ENCODE measurements at regions not wholly inside any gene's neighbourhood (a gene's known extent, or its start where the extent isn't known, plus 50 kb on each side); places are given as distances from the start of the nearest gene placed in this dataset.
A peak's percentile ranks its signal among the peaks of the same experiment; 100 is the strongest.

- H3K36me3 ChIP-seq (ENCODE audit: control insufficient read depth, insufficient read depth, low read length): no peaks in the 10 kb centered on the region
- no peaks in the 10 kb centered on the region for H3K4me1 ChIP-seq (ENCODE audit: control insufficient read depth, insufficient read depth, low read length)
- DNase-seq: no peak
- H3K9me3 ChIP-seq (replicated peaks; ENCODE audit: control insufficient read depth, low read depth, low read length): no peaks in the 10 kb centered on the region
- no peaks in the 10 kb centered on the region for H3K27me3 ChIP-seq (ENCODE audit: control insufficient read depth, insufficient read depth, low read length)
- no peak overlapping the region for H3K4me3 ChIP-seq (ENCODE audit: low read length)
- no peak overlapping the region for H3K27ac ChIP-seq (ENCODE audit: low read length)
Measured at GRCh38 chr1:73627723-73628122, 570.3 kb downstream of the LRRIQ3 start.

- no peak overlapping the region for H3K27ac ChIP-seq (ENCODE audit: low read length)
- WGBS (ENCODE audit: insufficient coverage): no CpG with 5 or more reads among the region's 1 CpG
- no peaks in the 10 kb centered on the region for H3K4me1 ChIP-seq (ENCODE audit: control insufficient read depth, insufficient read depth, low read length)
- H3K27me3 ChIP-seq (ENCODE audit: control insufficient read depth, insufficient read depth, low read length): no peaks in the 10 kb centered on the region
- H3K9me3 ChIP-seq (replicated peaks; ENCODE audit: control insufficient read depth, low read depth, low read length): no peaks in the 10 kb centered on the region
- no peak for DNase-seq
- H3K4me3 ChIP-seq (ENCODE audit: low read length): no peak overlapping the region
- no peaks in the 10 kb centered on the region for H3K36me3 ChIP-seq (ENCODE audit: control insufficient read depth, insufficient read depth, low read length)
Measured at GRCh38 chr1:73626326-73626725, 571.6 kb downstream of the LRRIQ3 start.

DNA sequence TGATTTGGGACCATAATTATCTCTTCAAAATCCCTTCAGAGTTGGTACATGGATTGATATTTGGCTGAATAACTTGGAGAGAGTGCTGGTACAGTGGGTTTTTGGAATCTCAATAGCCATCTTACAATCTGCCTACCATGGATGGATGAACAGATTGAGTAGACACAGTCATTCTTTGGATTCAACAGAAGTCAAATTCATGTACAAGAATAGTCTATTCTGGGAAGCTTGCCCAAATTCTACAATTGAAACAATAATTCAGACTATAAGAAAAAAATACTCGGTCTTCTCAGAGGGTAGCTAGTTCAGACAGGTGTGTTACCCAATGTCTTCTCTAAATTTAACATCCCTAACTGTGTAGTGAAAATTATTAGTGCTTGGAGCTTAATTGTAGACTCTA is 574.0 kb downstream of the LRRIQ3 start:
- no peaks in the 10 kb centered on the region for H3K4me1 ChIP-seq (ENCODE audit: control insufficient read depth, insufficient read depth, low read length)
- no peak overlapping the region for H3K4me3 ChIP-seq (ENCODE audit: low read length)
- no peak overlapping the region for H3K27ac ChIP-seq (ENCODE audit: low read length)
- no peak for DNase-seq
- H3K36me3 ChIP-seq (ENCODE audit: control insufficient read depth, insufficient read depth, low read length): no peaks in the 10 kb centered on the region
- no CpG with 5 or more reads among the region's 1 CpG for WGBS (ENCODE audit: insufficient coverage)
- no peaks in the 10 kb centered on the region for H3K27me3 ChIP-seq (ENCODE audit: control insufficient read depth, insufficient read depth, low read length)
- H3K9me3 ChIP-seq (replicated peaks; ENCODE audit: control insufficient read depth, low read depth, low read length): no peaks in the 10 kb centered on the region

DNA sequence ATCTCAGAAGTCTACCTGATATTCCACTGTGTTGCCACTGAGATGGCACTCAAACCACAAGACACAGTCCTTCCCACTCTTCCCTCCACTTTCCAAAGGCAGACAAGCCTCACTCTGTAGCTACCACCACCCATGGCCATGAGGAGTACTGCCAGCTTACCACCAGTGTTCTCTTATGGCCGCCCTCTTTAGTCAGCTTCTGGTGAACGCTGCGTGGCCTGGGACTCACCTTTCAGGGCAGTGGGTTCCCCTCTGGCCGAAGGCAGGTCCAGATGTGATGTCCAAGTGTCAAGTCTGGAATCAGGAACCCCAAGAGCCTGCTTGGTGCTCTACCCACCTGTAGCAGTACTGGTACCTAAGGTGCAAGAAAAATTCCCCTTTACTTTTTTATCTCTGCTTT is 580.8 kb downstream of the LRRIQ3 start:
- 79% methylated on average over 4 of the region's 4 CpGs for WGBS (ENCODE audit: insufficient coverage)
- no peaks in the 10 kb centered on the region for H3K27me3 ChIP-seq (ENCODE audit: control insufficient read depth, insufficient read depth, low read length)
- no peaks in the 10 kb centered on the region for H3K9me3 ChIP-seq (replicated peaks; ENCODE audit: control insufficient read depth, low read depth, low read length)
- no peak for DNase-seq
- H3K4me3 ChIP-seq (ENCODE audit: low read length): no peak overlapping the region
- no peaks in the 10 kb centered on the region for H3K4me1 ChIP-seq (ENCODE audit: control insufficient read depth, insufficient read depth, low read length)
- no peaks in the 10 kb centered on the region for H3K36me3 ChIP-seq (ENCODE audit: control insufficient read depth, insufficient read depth, low read length)
- H3K27ac ChIP-seq (ENCODE audit: low read length): no peak overlapping the region

DNA sequence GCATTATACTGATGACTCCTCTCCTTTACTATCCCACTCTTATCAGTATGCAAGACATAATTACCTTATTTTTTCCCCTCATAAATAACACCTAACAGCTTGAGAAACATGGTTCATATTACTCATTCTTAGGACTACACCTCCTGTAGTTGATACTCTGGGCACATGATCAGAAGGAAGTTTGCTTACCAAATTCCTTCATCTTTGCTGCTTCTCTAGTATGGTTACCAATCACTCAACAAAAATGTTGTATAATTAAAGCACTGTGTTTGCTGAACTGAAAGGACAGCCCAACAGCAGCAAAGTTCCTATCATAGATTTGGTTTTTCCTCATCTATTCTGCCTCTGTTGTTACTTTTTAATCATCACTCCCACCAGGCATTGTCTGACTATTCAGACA is 586.3 kb downstream of the LRRIQ3 start:
- no peaks in the 10 kb centered on the region for H3K9me3 ChIP-seq (replicated peaks; ENCODE audit: control insufficient read depth, low read depth, low read length)
- H3K27ac ChIP-seq (ENCODE audit: low read length): no peak overlapping the region
- H3K4me1 ChIP-seq (ENCODE audit: control insufficient read depth, insufficient read depth, low read length): no peaks in the 10 kb centered on the region
- H3K27me3 ChIP-seq (ENCODE audit: control insufficient read depth, insufficient read depth, low read length): no peaks in the 10 kb centered on the region
- DNase-seq: no peak
- no peaks in the 10 kb centered on the region for H3K36me3 ChIP-seq (ENCODE audit: control insufficient read depth, insufficient read depth, low read length)
- no peak overlapping the region for H3K4me3 ChIP-seq (ENCODE audit: low read length)

GRCh38 chr1:73604739-73605138 is 593.2 kb downstream of the LRRIQ3 start:
- peak; percentile 17 for DNase-seq
- Histone ChIP-seq H3K4me3 (ENCODE audit: low read length) (no peak overlapping the region), H3K36me3 (ENCODE audit: control insufficient read depth, insufficient read depth, low read length) (no peaks in the 10 kb centered on the region), H3K9me3 (replicated peaks; ENCODE audit: control insufficient read depth, low read depth, low read length) (no peaks in the 10 kb centered on the region), H3K27ac (ENCODE audit: low read length) (no peak overlapping the region), H3K4me1 (ENCODE audit: control insufficient read depth, insufficient read depth, low read length) (no peaks in the 10 kb centered on the region), H3K27me3 (ENCODE audit: control insufficient read depth, insufficient read depth, low read length) (no peaks in the 10 kb centered on the region)
- WGBS (ENCODE audit: insufficient coverage): no CpG with 5 or more reads among the region's 2 CpGs

DNA sequence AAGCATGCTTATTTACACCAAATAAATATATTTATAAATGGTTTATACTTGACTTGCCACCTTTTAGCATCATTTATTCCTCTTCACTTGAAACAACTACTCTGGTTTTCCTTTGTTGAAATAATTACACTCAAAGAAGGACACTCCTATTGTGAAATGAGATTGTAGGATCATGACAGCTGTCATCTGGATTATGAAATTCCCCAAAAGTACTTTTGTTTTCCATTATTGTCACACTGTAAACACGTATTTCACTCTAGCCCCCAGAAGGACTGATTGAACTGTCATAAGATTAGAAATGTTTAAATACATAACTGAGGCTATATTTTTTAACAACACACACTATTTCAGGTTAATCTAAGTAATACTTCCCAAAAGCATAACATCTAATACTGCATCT is 593.8 kb downstream of the LRRIQ3 start:
- Histone ChIP-seq H3K36me3 (ENCODE audit: control insufficient read depth, insufficient read depth, low read length) (no peaks in the 10 kb centered on the region), H3K9me3 (replicated peaks; ENCODE audit: control insufficient read depth, low read depth, low read length) (no peaks in the 10 kb centered on the region), H3K27ac (ENCODE audit: low read length) (no peak overlapping the region), H3K27me3 (ENCODE audit: control insufficient read depth, insufficient read depth, low read length) (no peaks in the 10 kb centered on the region), H3K4me1 (ENCODE audit: control insufficient read depth, insufficient read depth, low read length) (no peaks in the 10 kb centered on the region), H3K4me3 (ENCODE audit: low read length) (no peak overlapping the region)
- WGBS (ENCODE audit: insufficient coverage): no CpG with 5 or more reads among the region's 1 CpG
- no peak for DNase-seq

DNA sequence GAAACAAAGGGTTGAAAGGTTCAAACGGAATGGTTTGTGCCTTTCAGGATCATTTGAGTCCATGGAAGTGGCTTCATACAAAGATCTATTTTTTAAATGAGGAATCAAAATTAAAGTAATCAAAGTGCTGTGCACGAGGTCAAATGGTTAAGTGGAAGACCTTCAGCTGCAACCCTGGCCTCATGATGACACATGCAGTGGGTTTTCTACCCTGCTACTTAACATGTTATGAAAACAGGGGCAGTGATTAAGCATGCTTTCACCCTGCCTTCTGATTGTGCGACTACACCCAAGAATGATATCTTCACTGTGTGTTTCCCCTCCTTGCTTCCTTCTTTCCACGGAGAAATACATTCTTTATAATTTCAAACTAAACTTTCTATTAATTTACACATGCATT is 604.2 kb downstream of the LRRIQ3 start:
- WGBS (ENCODE audit: insufficient coverage): 44% methylated on average over 3 of the region's 4 CpGs
- DNase-seq: no peak
- Histone ChIP-seq H3K9me3 (replicated peaks; ENCODE audit: control insufficient read depth, low read depth, low read length) (no peaks in the 10 kb centered on the region), H3K36me3 (ENCODE audit: control insufficient read depth, insufficient read depth, low read length) (no peaks in the 10 kb centered on the region), H3K27ac (ENCODE audit: low read length) (no peak overlapping the region), H3K4me1 (ENCODE audit: control insufficient read depth, insufficient read depth, low read length) (no peaks in the 10 kb centered on the region), H3K4me3 (ENCODE audit: low read length) (no peak overlapping the region), H3K27me3 (ENCODE audit: control insufficient read depth, insufficient read depth, low read length) (no peaks in the 10 kb centered on the region)

- no peaks in the 10 kb centered on the region for H3K4me1 ChIP-seq (ENCODE audit: control insufficient read depth, insufficient read depth, low read length)
- H3K27me3 ChIP-seq (ENCODE audit: control insufficient read depth, insufficient read depth, low read length): no peaks in the 10 kb centered on the region
- no CpG with 5 or more reads among the region's 3 CpGs for WGBS (ENCODE audit: insufficient coverage)
- H3K4me3 ChIP-seq (ENCODE audit: low read length): no peak overlapping the region
- no peaks in the 10 kb centered on the region for H3K36me3 ChIP-seq (ENCODE audit: control insufficient read depth, insufficient read depth, low read length)
- DNase-seq: peak; percentile 26
- no peaks in the 10 kb centered on the region for H3K9me3 ChIP-seq (replicated peaks; ENCODE audit: control insufficient read depth, low read depth, low read length)
- no peak overlapping the region for H3K27ac ChIP-seq (ENCODE audit: low read length)
Measured at GRCh38 chr1:73593364-73593763, 604.6 kb downstream of the LRRIQ3 start.

DNA sequence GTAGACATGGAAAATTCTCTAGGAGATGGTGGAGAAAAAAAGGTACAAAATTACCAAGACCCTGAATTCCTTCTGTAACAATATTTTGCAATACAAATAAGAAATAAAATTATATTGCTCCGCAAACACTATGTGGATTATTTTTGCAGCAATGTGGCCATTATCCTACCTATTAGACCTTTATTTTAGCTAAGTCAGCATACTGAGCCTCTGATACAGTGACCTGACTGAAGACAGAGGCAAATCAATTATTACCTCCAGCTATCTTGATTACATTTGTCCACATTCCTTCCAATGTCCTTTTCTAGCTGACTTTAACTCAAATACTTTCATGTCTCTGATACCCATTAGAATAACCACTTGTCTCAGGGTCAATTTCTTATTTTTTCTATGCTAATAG is 610.9 kb downstream of the LRRIQ3 start:
- H3K27ac ChIP-seq (ENCODE audit: low read length): no peak overlapping the region
- no peaks in the 10 kb centered on the region for H3K27me3 ChIP-seq (ENCODE audit: control insufficient read depth, insufficient read depth, low read length)
- no peaks in the 10 kb centered on the region for H3K36me3 ChIP-seq (ENCODE audit: control insufficient read depth, insufficient read depth, low read length)
- H3K4me1 ChIP-seq (ENCODE audit: control insufficient read depth, insufficient read depth, low read length): no peaks in the 10 kb centered on the region
- H3K9me3 ChIP-seq (replicated peaks; ENCODE audit: control insufficient read depth, low read depth, low read length): no peaks in the 10 kb centered on the region
- DNase-seq: no peak
- H3K4me3 ChIP-seq (ENCODE audit: low read length): no peak overlapping the region
- no CpG with 5 or more reads among the region's 1 CpG for WGBS (ENCODE audit: insufficient coverage)

DNA sequence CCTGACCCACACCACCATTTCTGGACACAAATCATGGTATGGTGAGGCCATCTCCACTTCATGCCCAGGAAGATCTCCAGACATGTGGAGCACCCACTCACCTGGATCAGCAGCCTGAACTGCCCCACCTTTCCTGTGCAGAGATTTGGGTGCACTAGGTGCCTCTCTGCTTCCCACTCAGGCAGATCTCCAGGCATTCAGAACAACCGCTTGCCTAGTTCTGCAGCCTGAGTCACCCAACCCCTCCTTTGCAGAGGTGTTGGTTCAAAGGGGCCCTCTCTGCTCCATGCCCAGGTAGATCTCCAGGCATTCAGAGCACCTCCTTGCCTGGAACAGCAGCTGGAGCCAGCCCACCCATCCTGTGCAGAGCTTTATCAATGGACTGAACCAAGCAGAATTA is 620.8 kb downstream of the LRRIQ3 start:
- WGBS (ENCODE audit: insufficient coverage): 100% methylated on average over 1 of the region's 1 CpG
- H3K9me3 ChIP-seq (replicated peaks; ENCODE audit: control insufficient read depth, low read depth, low read length): peaks cover 2% of the 10 kb centered on the region
- no peak overlapping the region for H3K27ac ChIP-seq (ENCODE audit: low read length)
- DNase-seq: no peak
- no peaks in the 10 kb centered on the region for H3K4me1 ChIP-seq (ENCODE audit: control insufficient read depth, insufficient read depth, low read length)
- no peaks in the 10 kb centered on the region for H3K27me3 ChIP-seq (ENCODE audit: control insufficient read depth, insufficient read depth, low read length)
- H3K36me3 ChIP-seq (ENCODE audit: control insufficient read depth, insufficient read depth, low read length): no peaks in the 10 kb centered on the region
- no peak overlapping the region for H3K4me3 ChIP-seq (ENCODE audit: low read length)
